ENCODE measurements at regions not wholly inside any gene's neighbourhood (a gene's known extent, or its start where the extent isn't known, plus 50 kb on each side); places are given as distances from the start of the nearest gene placed in this dataset.
A peak's percentile ranks its signal among the peaks of the same experiment; 100 is the strongest.

- H3K27me3 ChIP-seq (ENCODE audit: control insufficient read depth, extremely low read depth, insufficient read depth, low read length): no peaks in the 10 kb centered on the region
- FAIRE-seq (no peak), DNase-seq (ENCODE audit: low read depth, low spot score) (no peak)
- H3K9me1 ChIP-seq (ENCODE audit: control insufficient read depth, extremely low read depth, insufficient read depth, low read length): no peaks in the 10 kb centered on the region
- no peaks in the 10 kb centered on the region for H4K20me1 ChIP-seq (ENCODE audit: control insufficient read depth, extremely low read depth, insufficient read depth, low read length)
- no peak overlapping the region for H3K4me2 ChIP-seq (ENCODE audit: control insufficient read depth, extremely low read depth, insufficient read depth, low read depth, low read length)
- no peak for TF ChIP-seq EZH2 (IDR thresholded peaks at IDR 0.05; ENCODE audit: low read length)
- TF ChIP-seq, protein P1, sequence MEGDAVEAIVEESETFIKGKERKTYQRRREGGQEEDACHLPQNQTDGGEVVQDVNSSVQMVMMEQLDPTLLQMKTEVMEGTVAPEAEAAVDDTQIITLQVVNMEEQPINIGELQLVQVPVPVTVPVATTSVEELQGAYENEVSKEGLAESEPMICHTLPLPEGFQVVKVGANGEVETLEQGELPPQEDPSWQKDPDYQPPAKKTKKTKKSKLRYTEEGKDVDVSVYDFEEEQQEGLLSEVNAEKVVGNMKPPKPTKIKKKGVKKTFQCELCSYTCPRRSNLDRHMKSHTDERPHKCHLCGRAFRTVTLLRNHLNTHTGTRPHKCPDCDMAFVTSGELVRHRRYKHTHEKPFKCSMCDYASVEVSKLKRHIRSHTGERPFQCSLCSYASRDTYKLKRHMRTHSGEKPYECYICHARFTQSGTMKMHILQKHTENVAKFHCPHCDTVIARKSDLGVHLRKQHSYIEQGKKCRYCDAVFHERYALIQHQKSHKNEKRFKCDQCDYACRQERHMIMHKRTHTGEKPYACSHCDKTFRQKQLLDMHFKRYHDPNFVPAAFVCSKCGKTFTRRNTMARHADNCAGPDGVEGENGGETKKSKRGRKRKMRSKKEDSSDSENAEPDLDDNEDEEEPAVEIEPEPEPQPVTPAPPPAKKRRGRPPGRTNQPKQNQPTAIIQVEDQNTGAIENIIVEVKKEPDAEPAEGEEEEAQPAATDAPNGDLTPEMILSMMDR (optimal IDR thresholded peaks at IDR 0.05 in 1 of 3, IDR thresholded peaks at IDR 0.05 in 1 of 3, conservative IDR thresholded peaks at IDR 0.05 in 1 of 3; ENCODE audit: extremely low read depth in 1 of 3, insufficient read depth in 2 of 3, low read length in 3 of 3): no peak
- no peaks in the 10 kb centered on the region for H3K36me3 ChIP-seq (ENCODE audit: control insufficient read depth in 2 of 2, extremely low read depth in 1 of 2, insufficient read depth in 2 of 2, low read length in 2 of 2)
- H2AFZ ChIP-seq (ENCODE audit: control insufficient read depth, low read length): no peak overlapping the region
- H3K27ac ChIP-seq (ENCODE audit: control insufficient read depth, insufficient read depth, low read length): no peak overlapping the region
- H3K79me2 ChIP-seq (ENCODE audit: control insufficient read depth, insufficient read depth, low read length): no peaks in the 10 kb centered on the region
- no peak overlapping the region for H3K4me3 ChIP-seq (ENCODE audit: control insufficient read depth in 2 of 3, extremely low read depth in 1 of 3, insufficient read depth in 2 of 3, low read depth in 1 of 3, low read length in 3 of 3)
- no peaks in the 10 kb centered on the region for H3K4me1 ChIP-seq (ENCODE audit: control insufficient read depth, extremely low read depth, insufficient read depth, low read length)
- H3K9ac ChIP-seq (ENCODE audit: control insufficient read depth, extremely low read depth, insufficient read depth, low read length): no peak overlapping the region
- dilution Hi-C loops (cut with MboI; ENCODE audit: extremely low pct_ligation_motif_present, low sequenced_read_pairs): no loop called here
- H3K9me3 ChIP-seq (ENCODE audit: control insufficient read depth, low read depth, low read length): no peaks in the 10 kb centered on the region
Measured at GRCh38 chr4:148651991-148652390, 209.8 kb upstream of the NR3C2 start.

- H2AFZ ChIP-seq (ENCODE audit: control insufficient read depth, low read length): no peak overlapping the region
- TF ChIP-seq EZH2 (IDR thresholded peaks at IDR 0.05; ENCODE audit: low read length): no peak
- TF ChIP-seq, protein P1 (optimal IDR thresholded peaks at IDR 0.05 in 1 of 3, IDR thresholded peaks at IDR 0.05 in 1 of 3, conservative IDR thresholded peaks at IDR 0.05 in 1 of 3; ENCODE audit: extremely low read depth in 1 of 3, insufficient read depth in 2 of 3, low read length in 3 of 3): no peak
- H3K27me3 ChIP-seq (ENCODE audit: control insufficient read depth, extremely low read depth, insufficient read depth, low read length): no peaks in the 10 kb centered on the region
- H3K9ac ChIP-seq (ENCODE audit: control insufficient read depth, extremely low read depth, insufficient read depth, low read length): no peak overlapping the region
- H3K4me3 ChIP-seq (ENCODE audit: control insufficient read depth in 2 of 3, extremely low read depth in 1 of 3, insufficient read depth in 2 of 3, low read depth in 1 of 3, low read length in 3 of 3): no peak overlapping the region
- dilution Hi-C loops (cut with MboI; ENCODE audit: extremely low pct_ligation_motif_present, low sequenced_read_pairs): no loop called here
- H3K79me2 ChIP-seq (ENCODE audit: control insufficient read depth, insufficient read depth, low read length): no peaks in the 10 kb centered on the region
- no peaks in the 10 kb centered on the region for H4K20me1 ChIP-seq (ENCODE audit: control insufficient read depth, extremely low read depth, insufficient read depth, low read length)
- no peaks in the 10 kb centered on the region for H3K9me1 ChIP-seq (ENCODE audit: control insufficient read depth, extremely low read depth, insufficient read depth, low read length)
- no peak overlapping the region for H3K4me2 ChIP-seq (ENCODE audit: control insufficient read depth, extremely low read depth, insufficient read depth, low read depth, low read length)
- DNase-seq (ENCODE audit: low read depth, low spot score): no peak
- no peak overlapping the region for H3K27ac ChIP-seq (ENCODE audit: control insufficient read depth, insufficient read depth, low read length)
- no peaks in the 10 kb centered on the region for H3K4me1 ChIP-seq (ENCODE audit: control insufficient read depth, extremely low read depth, insufficient read depth, low read length)
- H3K36me3 ChIP-seq (ENCODE audit: control insufficient read depth in 2 of 2, extremely low read depth in 1 of 2, insufficient read depth in 2 of 2, low read length in 2 of 2): no peaks in the 10 kb centered on the region
- no peaks in the 10 kb centered on the region for H3K9me3 ChIP-seq (ENCODE audit: control insufficient read depth, low read depth, low read length)
- FAIRE-seq: peak; percentile 13
Measured at GRCh38 chr4:148649652-148650331, 207.6 kb upstream of the NR3C2 start.
